Activated T-helper 2 cell treated with anti-CD3 and anti-CD28 coated beads, Interferon-gamma antibody, Interleukin-2, Interleukin-4, amounts not matched to agents 10 μg/mL and 5 μg/mL and 100 μg/mL, durations not matched to agents 14 hours and 24 hours and 36 hours (primary cell): ENCODE measurements at regions not wholly inside any gene's neighbourhood (a gene's known extent, or its start where the extent isn't known, plus 50 kb on each side); places are given as distances from the start of the nearest gene placed in this dataset.

ENCODE experiments used
- DNase-seq: peaks from one replicate; pipeline ENCODE4 v3.0.0; 2021; ENCODE audit warnings: low spot score
- H3K27ac Mint-ChIP-seq: one replicate; pipeline ENCODE4 v1.8.0; 2021; ENCODE audit warnings: mixed read lengths
- H3K27me3 Mint-ChIP-seq: one replicate; pipeline ENCODE4 v1.8.0; 2021; ENCODE audit warnings: low read depth, mixed read lengths
- H3K36me3 Mint-ChIP-seq: one replicate; pipeline ENCODE4 v1.8.0; 2021; ENCODE audit warnings: low read depth, mixed read lengths
- H3K4me1 Mint-ChIP-seq: one replicate; pipeline ENCODE4 v1.8.0; 2021; ENCODE audit warnings: low read depth, mixed read lengths
- H3K4me3 Mint-ChIP-seq: one replicate; pipeline ENCODE4 v1.8.0; 2021; ENCODE audit warnings: low read depth, mild to moderate bottlenecking, moderate library complexity, mixed read lengths
- H3K9me3 Mint-ChIP-seq: one replicate; pipeline ENCODE4 v1.8.0; 2021; ENCODE audit warnings: mixed read lengths
- intact Hi-C: fragments of 100-400 bp; cut with micrococcal nuclease; formaldehyde crosslinking; loops from one replicate; pipeline ENCODE4 v1.15.1; 2023

DNA sequence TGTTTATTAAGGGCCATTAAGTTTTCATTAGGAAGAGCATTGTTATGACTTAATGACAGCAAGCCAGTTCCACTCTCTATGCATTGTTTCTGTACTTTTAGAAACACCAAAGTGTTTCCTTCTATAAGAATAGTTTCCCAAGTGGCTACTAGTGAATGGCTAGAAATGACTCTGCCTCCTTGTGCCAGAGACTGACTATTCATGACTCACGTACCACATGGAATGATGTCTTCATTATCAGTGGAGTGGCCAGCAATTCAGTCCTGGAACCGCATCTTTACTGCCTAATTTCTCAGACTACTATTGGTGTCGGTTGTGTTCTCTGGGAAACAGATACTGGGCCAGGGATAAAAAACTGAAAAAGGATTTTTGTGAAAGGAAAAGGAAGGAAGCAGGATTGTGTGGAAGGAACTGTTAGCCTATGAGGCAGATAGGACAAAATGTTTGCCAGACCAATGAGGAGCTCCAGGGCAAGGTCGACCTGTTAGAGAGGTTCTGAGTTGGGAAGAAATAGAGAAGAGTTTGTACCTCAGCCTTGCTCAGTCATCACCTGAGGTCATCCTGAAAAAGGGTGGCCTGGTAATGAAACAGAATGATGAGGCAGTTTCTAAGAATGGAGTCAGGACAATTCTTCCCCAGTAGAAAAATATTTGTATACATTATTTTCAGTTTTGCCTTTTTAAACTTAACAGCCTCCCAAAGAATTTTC lies 218.6 kb downstream of the SPCS3 start:
- DNase-seq, result no peak
- H3K36me3 Mint-ChIP-seq, result no peaks in the 10 kb centered on the region
- no peak overlapping the region for H3K4me3 Mint-ChIP-seq
- H3K9me3 Mint-ChIP-seq, result no peaks in the 10 kb centered on the region
- intact Hi-C loops, result no loop called here
- H3K27me3 Mint-ChIP-seq, result no peaks in the 10 kb centered on the region
- no peaks in the 10 kb centered on the region for H3K4me1 Mint-ChIP-seq
- no peak overlapping the region for H3K27ac Mint-ChIP-seq

DNA sequence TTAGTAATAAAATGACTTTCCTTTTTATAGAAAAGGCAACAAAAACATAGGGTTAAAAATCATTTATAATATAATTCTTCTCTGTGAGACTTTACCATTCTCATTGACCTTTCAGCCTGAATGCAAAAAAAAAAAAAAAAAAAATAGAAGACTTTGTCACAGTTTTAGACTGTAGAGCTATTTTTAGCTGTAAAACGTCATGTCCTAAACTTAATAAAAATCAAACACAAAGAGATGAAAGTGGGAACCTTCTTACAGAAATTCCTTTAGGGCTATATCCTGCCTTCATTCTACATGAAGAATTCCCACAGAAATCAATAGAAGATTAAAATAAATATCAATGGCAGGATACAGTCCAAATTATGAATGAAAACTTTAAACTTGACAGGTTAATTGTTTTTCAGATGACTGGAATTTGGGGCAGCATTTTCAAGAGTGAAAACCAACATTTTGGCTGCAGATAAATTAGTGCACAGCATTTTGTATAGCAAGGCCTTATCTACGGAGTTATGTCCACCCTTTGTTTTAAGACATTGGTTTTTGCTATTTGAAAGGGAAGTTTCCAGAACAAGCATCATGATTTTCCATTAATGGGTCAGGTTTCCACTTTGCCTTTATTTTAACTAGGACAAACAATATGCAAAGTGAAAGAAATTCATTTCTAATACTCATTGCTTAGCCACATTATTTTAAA lies 219.5 kb downstream of the SPCS3 start:
- no peak overlapping the region for H3K27ac Mint-ChIP-seq
- intact Hi-C loops, result no loop called here

DNA sequence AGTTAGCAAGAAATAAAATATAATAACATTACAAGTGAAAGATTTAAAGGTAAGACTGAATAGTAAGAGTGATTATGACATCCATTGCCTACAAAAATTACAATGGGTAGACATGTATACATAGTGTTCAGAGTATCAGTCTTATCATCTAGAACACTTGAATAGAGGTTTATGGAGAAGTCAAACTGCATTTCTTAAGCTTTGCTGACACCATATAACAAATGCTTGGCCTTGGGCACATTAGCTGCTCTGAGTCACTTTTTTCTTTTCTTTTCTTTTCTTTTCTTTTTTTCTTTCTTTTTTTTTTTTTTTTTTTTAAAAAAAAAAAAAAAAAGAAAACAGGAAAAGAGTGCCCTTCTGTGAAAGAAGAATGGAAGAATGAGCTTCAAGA lies 220.0 kb downstream of the SPCS3 start:
- intact Hi-C loops, result no loop called here
- Mint-ChIP-seq H3K27ac (no peak overlapping the region), H3K4me1 (no peaks in the 10 kb centered on the region), H3K4me3 (no peak overlapping the region), H3K9me3 (no peaks in the 10 kb centered on the region), H3K27me3 (no peaks in the 10 kb centered on the region), H3K36me3 (no peaks in the 10 kb centered on the region)
- DNase-seq, result no peak

More for the DNA sequence above, 219.5 kb downstream of the SPCS3 start:
- Mint-ChIP-seq H3K4me1 (no peaks in the 10 kb centered on the region), H3K27me3 (no peaks in the 10 kb centered on the region), H3K36me3 (no peaks in the 10 kb centered on the region), H3K4me3 (no peak overlapping the region), H3K9me3 (no peaks in the 10 kb centered on the region)
- DNase-seq, result no peak

DNA sequence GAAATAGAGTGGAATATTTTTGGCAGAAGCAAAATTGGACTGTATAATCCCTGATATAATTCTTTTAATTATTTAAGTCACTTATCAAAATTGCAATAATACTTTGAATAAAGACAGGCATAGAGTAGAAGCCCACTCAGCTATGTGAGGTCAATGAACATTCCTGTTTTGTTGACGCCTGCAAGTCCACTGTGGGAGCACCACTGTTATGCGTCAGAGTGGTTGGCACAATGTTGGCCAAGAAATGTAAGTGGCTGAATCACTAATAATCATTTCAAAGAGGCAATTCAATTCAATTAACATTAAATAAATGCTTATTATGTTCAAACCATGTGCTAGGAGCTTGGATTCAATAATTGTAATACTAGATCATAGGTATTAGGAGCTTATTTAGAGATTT lies 221.0 kb downstream of the SPCS3 start:
- Mint-ChIP-seq H3K36me3 (no peaks in the 10 kb centered on the region), H3K4me1 (no peaks in the 10 kb centered on the region), H3K27ac (no peak overlapping the region), H3K9me3 (no peaks in the 10 kb centered on the region), H3K27me3 (no peaks in the 10 kb centered on the region), H3K4me3 (no peak overlapping the region)
- DNase-seq, result no peak
- intact Hi-C loops, result no loop called here

DNA sequence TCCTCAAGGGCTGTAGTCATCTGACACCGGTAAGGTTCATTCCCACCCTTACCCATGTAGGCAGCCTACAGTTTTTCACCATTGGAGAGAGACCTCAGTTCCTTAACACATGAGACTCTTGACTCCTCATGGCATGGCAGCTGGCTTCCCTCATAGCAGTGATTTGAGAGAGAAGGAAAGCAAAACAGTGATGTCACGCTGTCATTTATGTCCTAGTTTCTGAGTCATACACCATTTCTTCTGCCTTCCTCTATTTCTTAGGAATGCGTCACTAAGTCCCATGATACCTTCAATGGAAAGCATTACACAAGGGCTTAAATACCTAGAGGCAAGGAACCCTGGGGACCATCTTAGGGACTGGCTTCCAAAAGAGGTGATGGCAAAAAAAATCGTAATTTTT lies 226.1 kb downstream of the SPCS3 start:
- no peaks in the 10 kb centered on the region for H3K27me3 Mint-ChIP-seq
- DNase-seq, result no peak
- intact Hi-C loops, result no loop called here
- no peak overlapping the region for H3K4me3 Mint-ChIP-seq
- no peaks in the 10 kb centered on the region for H3K9me3 Mint-ChIP-seq
- H3K36me3 Mint-ChIP-seq, result no peaks in the 10 kb centered on the region
- no peaks in the 10 kb centered on the region for H3K4me1 Mint-ChIP-seq
- no peak overlapping the region for H3K27ac Mint-ChIP-seq

DNA sequence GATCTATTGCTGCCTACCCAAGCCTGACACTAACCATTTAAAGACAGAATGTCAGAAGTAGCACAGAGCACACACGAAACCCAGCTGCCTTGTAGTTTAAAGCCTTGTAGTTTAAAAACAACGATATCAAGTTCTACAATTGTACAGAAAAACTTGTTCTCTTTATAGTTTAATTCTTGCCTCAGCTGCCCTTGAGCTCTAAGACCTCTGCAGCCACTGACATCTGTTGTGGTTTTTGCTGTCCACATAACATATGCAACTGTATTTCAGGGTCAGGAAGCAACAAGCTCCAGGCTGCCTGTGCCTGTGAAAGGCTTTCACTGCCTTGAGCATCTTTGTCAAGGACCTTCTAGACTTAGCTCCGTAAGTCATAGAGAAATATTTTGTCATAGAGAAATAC lies 227.2 kb downstream of the SPCS3 start:
- no peaks in the 10 kb centered on the region for H3K27me3 Mint-ChIP-seq
- H3K27ac Mint-ChIP-seq, result no peak overlapping the region
- intact Hi-C loops, result no loop called here
- H3K36me3 Mint-ChIP-seq, result no peaks in the 10 kb centered on the region
- H3K4me1 Mint-ChIP-seq, result no peaks in the 10 kb centered on the region
- no peaks in the 10 kb centered on the region for H3K9me3 Mint-ChIP-seq
- no peak for DNase-seq
- H3K4me3 Mint-ChIP-seq, result no peak overlapping the region

DNA sequence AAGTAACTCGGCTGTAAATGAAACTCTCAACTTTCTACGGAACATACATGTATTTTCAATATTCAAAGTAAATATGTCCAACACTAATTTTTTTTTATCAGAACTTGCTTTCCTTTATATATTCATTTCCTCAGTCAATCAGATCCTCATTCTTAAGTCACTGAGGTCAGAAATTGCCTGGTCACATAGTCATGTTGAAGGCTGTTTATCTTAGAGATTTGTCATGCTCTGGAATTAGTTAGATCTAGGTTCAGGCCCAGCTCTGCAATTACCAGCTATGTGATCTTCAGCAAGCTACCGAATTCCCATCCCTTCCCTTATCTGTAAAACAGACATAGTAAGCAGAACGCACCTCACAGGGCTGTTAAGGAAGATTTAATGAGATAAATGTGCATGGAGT lies 228.8 kb downstream of the SPCS3 start:
- Mint-ChIP-seq H3K4me1 (no peaks in the 10 kb centered on the region), H3K27me3 (no peaks in the 10 kb centered on the region), H3K9me3 (no peaks in the 10 kb centered on the region), H3K4me3 (no peak overlapping the region), H3K36me3 (no peaks in the 10 kb centered on the region), H3K27ac (no peak overlapping the region)
- DNase-seq, result no peak
- intact Hi-C loops, result no loop called here

DNA sequence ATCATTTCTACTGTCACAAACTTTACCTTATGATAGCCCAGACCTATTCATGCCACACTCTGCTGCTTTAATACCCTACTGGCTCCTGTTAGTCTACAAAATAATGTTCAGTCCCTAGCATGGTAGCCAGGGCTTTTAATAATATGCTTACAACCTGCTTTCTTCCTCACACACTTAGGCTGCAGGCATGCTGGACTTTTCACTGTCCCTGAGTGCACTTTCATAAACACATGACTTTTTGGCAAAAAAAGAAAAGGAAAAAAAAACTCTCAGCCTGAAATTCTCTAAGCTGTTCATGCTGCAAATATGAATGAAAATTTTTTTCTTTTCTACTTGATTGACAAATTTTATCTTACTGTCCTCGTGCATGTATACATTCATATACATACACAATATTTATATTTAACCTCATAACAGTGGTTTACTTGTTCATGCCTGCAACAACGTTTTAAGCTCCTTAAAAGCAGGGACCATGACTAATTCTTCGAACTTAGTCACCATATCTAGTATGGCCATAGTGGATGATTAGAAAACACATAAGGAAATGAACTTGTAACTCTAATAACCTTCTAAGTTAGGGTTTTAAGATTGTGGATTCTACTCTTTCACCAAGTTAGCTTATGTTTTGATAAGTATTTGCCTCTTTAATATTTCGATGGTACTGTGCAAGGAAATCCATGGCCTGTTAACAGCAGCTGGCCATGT lies 229.5 kb downstream of the SPCS3 start:
- Mint-ChIP-seq H3K9me3 (no peaks in the 10 kb centered on the region), H3K4me1 (no peaks in the 10 kb centered on the region)

DNA sequence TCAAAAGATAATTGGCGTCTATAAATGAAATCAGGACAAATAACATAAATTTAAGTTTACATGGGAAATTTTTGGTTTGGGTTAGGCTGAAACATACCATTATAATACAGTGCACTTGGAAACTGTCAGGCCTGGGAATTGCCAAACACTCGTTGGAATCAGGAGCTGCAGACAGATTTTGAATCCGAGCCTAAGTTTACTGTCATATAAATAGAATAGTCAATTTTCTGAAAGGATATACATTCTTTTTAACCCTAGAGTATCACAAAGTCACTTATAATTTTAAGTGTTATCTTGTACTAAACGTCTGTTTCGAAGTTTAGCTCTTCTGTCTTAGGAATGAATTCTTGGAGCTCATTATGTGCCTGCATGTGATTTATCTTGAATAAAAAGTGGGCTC lies 234.1 kb downstream of the VEGFC start:
- no peak overlapping the region for H3K27ac Mint-ChIP-seq
- no peak overlapping the region for H3K4me3 Mint-ChIP-seq
- DNase-seq, result no peak
- H3K4me1 Mint-ChIP-seq, result no peaks in the 10 kb centered on the region
- no peaks in the 10 kb centered on the region for H3K9me3 Mint-ChIP-seq
- H3K27me3 Mint-ChIP-seq, result no peaks in the 10 kb centered on the region
- intact Hi-C loops, result no loop called here
- no peaks in the 10 kb centered on the region for H3K36me3 Mint-ChIP-seq

More for the DNA sequence above, 229.5 kb downstream of the SPCS3 start:
- Mint-ChIP-seq H3K27me3 (no peaks in the 10 kb centered on the region), H3K27ac (no peak overlapping the region), H3K4me3 (no peak overlapping the region), H3K36me3 (no peaks in the 10 kb centered on the region)
- intact Hi-C loops, result no loop called here
- no peak for DNase-seq

DNA sequence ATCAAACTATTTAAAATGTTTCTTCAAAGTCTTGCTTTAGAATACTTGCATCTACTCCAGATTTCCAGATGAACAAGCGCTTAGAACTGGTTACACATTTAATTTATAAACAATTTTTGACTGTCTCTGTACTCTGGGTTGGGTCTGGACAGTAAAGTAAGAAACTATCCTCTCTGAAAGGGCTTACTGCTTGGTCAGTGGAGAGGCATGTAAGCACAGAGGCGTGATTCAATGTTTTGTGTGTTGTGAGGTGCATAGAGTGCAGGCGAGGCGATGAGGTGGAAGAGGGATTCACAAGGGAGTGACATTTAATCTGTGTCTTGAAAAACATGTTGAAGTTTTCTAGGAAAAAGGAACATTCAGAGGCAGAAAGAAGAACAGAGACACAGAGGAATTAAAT lies 231.4 kb downstream of the VEGFC start:
- no peak for DNase-seq
- H3K4me1 Mint-ChIP-seq, result no peaks in the 10 kb centered on the region
- no peaks in the 10 kb centered on the region for H3K27me3 Mint-ChIP-seq
- intact Hi-C loops, result no loop called here
- no peaks in the 10 kb centered on the region for H3K36me3 Mint-ChIP-seq
- no peak overlapping the region for H3K27ac Mint-ChIP-seq
- no peak overlapping the region for H3K4me3 Mint-ChIP-seq
- H3K9me3 Mint-ChIP-seq, result no peaks in the 10 kb centered on the region

DNA sequence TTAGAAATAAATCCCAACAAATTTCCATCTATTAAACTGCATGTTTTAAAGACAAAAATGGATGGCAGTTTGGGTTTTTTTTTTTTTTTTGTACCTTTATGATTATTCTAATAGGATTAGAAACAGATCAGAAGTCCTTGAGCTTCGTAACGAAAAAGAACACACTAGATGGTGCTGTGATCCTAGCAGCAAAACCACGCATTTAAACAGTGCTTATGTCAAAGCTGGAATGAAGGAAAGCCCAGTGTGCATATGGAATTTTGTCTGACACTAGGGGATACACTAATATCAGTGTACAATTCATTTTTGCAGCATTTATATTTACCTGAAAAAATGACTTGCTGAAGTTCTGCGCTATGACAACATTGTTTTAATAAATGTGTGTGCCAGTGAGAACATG lies 229.1 kb downstream of the VEGFC start:
- no peaks in the 10 kb centered on the region for H3K4me1 Mint-ChIP-seq
- no peak for DNase-seq
- H3K36me3 Mint-ChIP-seq, result no peaks in the 10 kb centered on the region
- no peak overlapping the region for H3K27ac Mint-ChIP-seq
- no peaks in the 10 kb centered on the region for H3K27me3 Mint-ChIP-seq
- no peaks in the 10 kb centered on the region for H3K9me3 Mint-ChIP-seq
- no peak overlapping the region for H3K4me3 Mint-ChIP-seq
- intact Hi-C loops, result no loop called here

DNA sequence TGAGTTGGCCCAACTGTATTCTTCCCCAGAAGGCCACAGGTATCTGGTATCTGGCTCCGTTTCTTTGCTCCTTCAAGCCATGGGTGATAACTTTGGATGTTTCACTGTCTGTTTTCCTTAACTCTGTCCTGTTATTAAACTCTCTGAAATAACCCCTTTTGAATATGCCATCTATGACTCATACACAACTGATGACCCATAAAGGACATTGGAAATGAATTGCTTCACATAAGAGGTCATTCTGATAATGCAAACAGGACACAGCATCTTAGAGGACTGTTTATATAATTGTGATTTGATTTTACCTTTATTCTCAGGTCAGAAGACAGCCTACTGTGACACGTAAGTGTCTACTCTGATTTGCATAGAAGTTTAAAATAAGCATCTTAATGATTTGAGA lies 227.7 kb downstream of the VEGFC start:
- intact Hi-C loops, result no loop called here
- no peaks in the 10 kb centered on the region for H3K4me1 Mint-ChIP-seq
- H3K4me3 Mint-ChIP-seq, result no peak overlapping the region
- H3K27ac Mint-ChIP-seq, result no peak overlapping the region
- no peaks in the 10 kb centered on the region for H3K27me3 Mint-ChIP-seq
- no peaks in the 10 kb centered on the region for H3K36me3 Mint-ChIP-seq
- DNase-seq, result no peak
- H3K9me3 Mint-ChIP-seq, result no peaks in the 10 kb centered on the region

DNA sequence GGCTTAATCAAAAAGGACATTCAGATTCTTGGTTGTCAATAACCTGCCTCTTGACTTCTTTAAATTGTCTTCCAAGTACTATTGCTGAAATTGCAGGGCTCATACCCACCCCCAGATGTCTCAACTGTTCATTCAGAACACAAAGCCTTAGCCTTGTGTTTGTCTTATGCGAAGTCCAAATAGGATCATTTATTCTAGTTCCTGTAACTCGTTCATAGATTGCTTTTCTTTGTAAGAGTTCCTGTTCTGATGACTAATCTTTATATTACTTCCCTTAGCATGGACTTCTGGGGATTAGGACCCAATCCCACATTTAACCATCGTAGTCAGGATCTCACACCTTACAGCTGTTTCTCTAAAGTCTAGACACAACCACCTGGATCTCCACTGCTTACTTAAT lies 226.0 kb downstream of the VEGFC start:
- no peaks in the 10 kb centered on the region for H3K9me3 Mint-ChIP-seq
- no peaks in the 10 kb centered on the region for H3K4me1 Mint-ChIP-seq
- no peaks in the 10 kb centered on the region for H3K27me3 Mint-ChIP-seq
- H3K4me3 Mint-ChIP-seq, result no peak overlapping the region
- intact Hi-C loops, result no loop called here
- no peak overlapping the region for H3K27ac Mint-ChIP-seq
- no peaks in the 10 kb centered on the region for H3K36me3 Mint-ChIP-seq
- DNase-seq, result no peak
